ENCODE measurements at regions not wholly inside any gene's neighbourhood (a gene's known extent, or its start where the extent isn't known, plus 50 kb on each side); places are given as distances from the start of the nearest gene placed in this dataset.

DNA sequence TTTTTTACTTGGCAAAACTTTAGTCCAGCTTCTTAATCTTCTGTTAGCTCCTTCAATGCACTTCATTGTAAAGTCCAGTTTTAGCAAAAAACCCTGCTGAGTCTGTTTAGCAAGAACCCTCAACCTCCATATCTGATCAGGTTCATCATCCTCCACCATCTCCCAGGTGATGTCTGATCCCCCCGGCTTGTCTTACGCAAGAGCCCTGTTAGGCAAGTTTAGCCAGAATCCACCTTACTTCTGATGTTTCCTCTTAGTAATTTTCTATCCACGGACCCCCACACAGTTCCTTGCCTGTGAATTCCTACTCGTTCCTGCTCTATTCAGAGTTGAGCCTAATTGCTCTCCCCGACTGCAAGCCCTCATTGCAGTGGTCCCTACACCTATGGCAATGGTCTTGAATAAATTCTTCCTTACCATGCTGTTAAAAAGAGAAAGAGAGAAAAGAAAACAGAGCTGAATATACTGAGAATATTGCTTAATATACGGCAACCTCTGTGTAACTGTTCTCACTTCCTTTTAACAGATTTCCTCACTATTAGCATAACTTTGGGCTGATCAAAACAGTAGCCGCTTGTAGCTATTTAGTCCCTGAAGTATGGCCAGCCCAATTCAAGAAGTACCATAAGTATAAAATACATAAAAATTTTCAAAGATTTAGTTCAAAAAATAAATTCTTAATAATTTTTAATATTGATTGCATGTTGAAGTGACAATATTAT, 78.7 kb upstream of the MME start:
- in situ Hi-C loops (cut with MboI; ENCODE audit: low pct_unique_long_range_greater_than_20kb, low sequenced_read_pairs, unreplicated experiment) = no loop called here
- TF ChIP-seq, protein P1, sequence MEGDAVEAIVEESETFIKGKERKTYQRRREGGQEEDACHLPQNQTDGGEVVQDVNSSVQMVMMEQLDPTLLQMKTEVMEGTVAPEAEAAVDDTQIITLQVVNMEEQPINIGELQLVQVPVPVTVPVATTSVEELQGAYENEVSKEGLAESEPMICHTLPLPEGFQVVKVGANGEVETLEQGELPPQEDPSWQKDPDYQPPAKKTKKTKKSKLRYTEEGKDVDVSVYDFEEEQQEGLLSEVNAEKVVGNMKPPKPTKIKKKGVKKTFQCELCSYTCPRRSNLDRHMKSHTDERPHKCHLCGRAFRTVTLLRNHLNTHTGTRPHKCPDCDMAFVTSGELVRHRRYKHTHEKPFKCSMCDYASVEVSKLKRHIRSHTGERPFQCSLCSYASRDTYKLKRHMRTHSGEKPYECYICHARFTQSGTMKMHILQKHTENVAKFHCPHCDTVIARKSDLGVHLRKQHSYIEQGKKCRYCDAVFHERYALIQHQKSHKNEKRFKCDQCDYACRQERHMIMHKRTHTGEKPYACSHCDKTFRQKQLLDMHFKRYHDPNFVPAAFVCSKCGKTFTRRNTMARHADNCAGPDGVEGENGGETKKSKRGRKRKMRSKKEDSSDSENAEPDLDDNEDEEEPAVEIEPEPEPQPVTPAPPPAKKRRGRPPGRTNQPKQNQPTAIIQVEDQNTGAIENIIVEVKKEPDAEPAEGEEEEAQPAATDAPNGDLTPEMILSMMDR (IDR thresholded peaks at IDR 0.05; ENCODE audit: extremely low read depth, insufficient read depth, missing control alignments) = no peak
- no peak for DNase-seq (ENCODE audit: low spot score)

DNA sequence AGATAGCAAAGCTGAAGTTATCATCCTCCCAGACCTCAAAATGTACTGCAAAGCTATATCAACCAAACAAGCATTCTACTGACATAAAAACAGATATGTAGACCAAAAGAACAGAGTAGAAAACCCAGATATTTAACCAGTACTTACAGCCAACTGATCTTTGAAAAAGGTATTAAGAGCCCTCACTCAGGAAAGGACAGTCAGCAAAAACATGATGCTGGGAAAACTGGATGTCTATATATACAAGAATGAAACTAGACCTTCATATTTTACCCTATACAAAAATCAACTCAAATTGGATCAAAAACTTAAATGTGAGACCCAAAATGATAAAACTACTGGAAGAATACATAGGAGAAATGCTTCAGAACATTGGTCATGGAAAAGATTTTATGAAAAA, 87.5 kb upstream of the MME start:
- DNase-seq (ENCODE audit: low spot score) = no peak
- TF ChIP-seq, protein P1 (IDR thresholded peaks at IDR 0.05; ENCODE audit: extremely low read depth, insufficient read depth, missing control alignments) = no peak
- in situ Hi-C loops (cut with MboI; ENCODE audit: low pct_unique_long_range_greater_than_20kb, low sequenced_read_pairs, unreplicated experiment) = no loop called here

DNA sequence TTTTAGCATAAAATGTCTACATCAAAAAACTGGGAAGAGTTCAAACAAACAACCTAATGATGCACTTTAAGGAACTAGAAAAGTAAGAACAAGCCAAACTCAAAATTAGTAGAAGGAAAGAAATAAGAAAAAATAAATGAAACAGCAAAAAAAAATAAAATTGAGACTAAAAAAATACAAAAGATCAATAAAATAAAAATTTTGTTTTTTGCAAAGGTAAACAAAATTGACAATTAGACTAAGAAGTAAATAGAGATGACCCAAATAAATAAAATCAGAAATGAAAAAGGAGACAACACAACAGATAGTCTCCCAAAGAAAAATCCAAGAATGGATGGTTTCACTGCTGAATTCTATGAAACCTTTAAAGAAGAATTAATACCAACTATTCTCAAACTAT, 89.6 kb upstream of the MME start:
- in situ Hi-C loops (cut with MboI; ENCODE audit: low pct_unique_long_range_greater_than_20kb, low sequenced_read_pairs, unreplicated experiment) = no loop called here
- DNase-seq (ENCODE audit: low spot score) = no peak
- TF ChIP-seq, protein P1 (IDR thresholded peaks at IDR 0.05; ENCODE audit: extremely low read depth, insufficient read depth, missing control alignments) = no peak

DNA sequence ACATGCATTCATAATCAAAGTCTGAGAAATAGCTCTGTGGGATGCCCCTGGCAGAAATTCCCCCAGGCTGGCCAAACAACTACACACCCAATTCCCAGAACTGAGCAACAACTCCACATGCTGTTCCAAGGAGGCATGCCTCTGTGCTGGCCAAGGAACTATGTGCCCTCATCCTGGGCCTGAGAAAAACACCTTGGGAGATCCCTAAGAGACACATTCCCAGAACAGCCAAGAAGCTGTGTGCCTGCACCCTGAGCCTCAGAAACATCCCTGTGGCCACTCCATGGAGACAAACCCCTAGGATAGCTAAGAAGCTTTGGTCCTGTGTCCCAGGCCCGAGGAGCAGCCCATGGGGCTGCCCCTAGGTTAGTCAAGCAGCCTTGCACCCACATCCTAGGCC, 92.3 kb upstream of the MME start:
- TF ChIP-seq, protein P1 (IDR thresholded peaks at IDR 0.05; ENCODE audit: extremely low read depth, insufficient read depth, missing control alignments) = no peak
- no peak for DNase-seq (ENCODE audit: low spot score)
- in situ Hi-C loops (cut with MboI; ENCODE audit: low pct_unique_long_range_greater_than_20kb, low sequenced_read_pairs, unreplicated experiment) = no loop called here

DNA sequence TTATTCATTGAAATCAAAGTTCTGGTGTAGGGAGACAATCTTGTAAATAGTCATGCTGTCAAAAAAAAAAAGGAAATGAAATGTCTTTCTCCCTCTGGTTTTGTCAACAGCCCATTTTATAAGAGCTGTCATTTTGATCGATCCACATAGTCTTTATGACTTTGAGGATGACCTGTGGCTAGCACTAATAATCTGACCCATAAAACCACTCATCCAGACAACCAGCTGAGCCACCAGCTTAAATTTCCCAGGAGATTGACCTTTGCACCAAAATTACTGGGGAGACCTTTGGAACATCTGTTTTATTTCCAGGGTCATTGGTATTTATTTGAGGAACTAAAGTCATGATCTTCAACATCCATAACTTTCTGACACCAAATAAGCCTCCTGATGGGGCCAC, 98.5 kb upstream of the MME start:
- in situ Hi-C loops (cut with MboI; ENCODE audit: low pct_unique_long_range_greater_than_20kb, low sequenced_read_pairs, unreplicated experiment) = no loop called here
- TF ChIP-seq, protein P1 (IDR thresholded peaks at IDR 0.05; ENCODE audit: extremely low read depth, insufficient read depth, missing control alignments) = no peak
- DNase-seq (ENCODE audit: low spot score) = no peak

DNA sequence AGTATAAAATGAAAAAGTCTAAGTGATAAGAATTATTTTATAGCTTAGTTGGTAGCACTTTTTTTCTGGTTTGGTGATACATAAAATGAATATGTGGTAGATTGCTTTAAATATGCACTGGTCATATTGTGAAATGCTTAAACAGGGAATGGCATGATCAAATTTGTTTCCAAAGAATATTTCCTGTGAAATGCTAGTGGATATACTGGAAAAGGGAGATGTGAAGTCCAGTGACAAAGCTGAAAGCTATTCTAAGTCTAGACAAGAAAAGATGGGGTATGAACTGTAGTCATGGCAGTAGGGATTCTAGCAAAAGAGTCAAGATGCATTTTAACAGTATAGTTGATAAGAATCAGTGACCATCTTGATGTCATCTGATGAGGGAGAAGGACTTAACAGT, 98.9 kb upstream of the MME start:
- TF ChIP-seq, protein P1 (IDR thresholded peaks at IDR 0.05; ENCODE audit: extremely low read depth, insufficient read depth, missing control alignments) = no peak
- in situ Hi-C loops (cut with MboI; ENCODE audit: low pct_unique_long_range_greater_than_20kb, low sequenced_read_pairs, unreplicated experiment) = no loop called here
- DNase-seq (ENCODE audit: low spot score) = no peak
